ENCODE measurements at regions not wholly inside any gene's neighbourhood (a gene's known extent, or its start where the extent isn't known, plus 50 kb on each side); places are given as distances from the start of the nearest gene placed in this dataset.
"Not testable (repeated sequence)": the region's sequence is repeated elsewhere in the genome, so short reads cannot be mapped to it uniquely, and the experiment has no call there.

- DNase-seq, result no peak
Observed at GRCh38 chr20:29296256-29297230, 1960.9 kb upstream of the DEFB115 start.

DNA sequence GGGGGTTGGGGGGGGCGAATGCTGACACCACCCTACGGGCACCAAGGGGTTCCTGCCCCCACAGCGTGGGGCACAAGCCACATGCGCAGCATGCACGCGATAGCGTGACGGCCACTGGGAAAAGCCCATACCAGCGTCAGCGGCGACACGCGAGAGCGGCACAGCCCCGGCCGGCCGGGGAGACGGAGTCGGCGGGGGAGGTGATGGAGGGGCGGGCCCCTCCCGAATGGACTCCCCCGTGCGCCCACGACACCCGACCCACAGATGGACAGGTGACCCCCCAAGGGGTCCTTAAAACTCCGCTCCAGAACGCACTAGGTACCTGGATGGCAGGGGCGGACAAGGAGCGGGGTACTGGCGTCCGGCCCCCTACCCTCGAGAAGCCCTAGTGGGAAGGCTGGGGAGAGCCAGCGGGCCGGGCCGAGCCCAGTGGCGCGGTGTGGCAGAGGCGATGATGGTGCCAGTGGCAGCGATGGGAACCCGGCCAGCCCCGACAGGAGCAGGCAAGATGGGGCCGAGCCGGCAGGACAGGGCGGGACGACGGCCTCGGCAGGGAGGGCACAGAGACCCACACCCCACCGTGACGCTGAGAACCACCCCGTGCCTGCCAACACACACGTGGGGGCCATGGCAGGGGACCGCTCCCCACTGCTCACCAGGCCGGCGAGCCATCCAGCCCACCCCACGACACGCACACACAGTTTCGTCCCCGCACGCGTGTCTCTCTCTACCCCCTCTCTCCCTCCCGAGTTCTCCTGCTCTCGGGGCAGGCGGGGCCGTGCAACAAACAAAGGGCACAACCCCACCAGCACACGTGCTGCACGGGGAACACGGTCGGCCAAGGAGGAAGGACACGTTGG, 1959.8 kb upstream of the DEFB115 start:
- no peak for DNase-seq

DNA sequence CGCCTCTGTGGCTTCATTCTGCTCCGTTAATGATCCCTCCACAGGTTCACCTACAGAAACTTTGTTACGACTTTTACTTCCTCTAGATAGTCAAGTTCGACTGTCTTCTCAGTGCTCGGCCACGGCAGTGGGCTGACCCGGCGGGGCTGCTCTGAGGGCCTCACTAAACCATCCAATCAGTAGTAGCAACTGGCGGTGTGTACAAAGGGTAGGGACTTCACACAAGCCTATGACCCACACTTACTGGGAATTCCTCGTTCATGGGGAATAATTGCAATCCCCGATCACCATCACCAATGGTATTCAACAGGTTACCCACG, 1959.2 kb upstream of the DEFB115 start:
- DNase-seq, result no peak

DNA sequence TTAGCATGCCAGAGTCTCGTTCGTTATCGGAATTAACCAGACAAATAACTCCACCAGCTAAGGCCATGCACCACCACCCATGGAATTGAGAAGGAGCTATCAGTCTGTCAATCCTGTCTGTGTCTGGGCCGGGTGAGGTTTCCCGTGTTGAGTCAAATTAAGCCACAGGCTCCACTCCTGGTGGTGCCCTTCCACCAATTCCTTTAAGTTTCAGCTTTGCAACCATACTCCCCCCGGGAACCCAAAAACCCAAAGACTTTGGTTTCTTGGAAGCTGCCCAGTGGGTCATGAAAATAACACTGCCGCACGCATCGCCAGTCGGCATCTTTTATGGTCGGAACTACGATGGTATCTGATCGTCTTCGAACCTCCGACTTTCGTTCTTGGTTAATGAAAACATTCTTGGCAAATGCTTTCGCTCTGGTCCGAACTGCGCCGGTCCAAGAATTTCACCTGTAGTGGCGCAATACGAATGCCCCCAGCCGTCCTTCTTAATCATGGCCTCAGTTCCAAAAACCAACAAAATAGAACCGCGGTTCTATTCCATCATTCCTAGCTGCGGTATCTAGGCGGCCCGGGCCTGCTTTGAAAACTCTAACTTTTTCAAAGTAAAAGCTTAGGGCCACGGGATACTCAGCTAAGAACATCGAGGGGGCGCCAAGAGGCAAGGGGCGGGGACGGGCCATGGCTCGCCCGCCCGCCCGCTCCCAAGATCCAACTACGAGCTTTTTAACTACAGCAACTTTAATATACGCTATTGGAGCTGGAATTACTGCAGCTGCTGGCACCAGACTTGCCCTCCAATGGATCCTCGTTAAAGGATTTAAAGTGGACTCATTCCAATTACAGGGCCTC, 1958.5 kb upstream of the DEFB115 start:
- no peak for DNase-seq

- no peak for DNase-seq
Observed at GRCh38 chr20:29299811-29300578, 1957.5 kb upstream of the DEFB115 start.

DNA sequence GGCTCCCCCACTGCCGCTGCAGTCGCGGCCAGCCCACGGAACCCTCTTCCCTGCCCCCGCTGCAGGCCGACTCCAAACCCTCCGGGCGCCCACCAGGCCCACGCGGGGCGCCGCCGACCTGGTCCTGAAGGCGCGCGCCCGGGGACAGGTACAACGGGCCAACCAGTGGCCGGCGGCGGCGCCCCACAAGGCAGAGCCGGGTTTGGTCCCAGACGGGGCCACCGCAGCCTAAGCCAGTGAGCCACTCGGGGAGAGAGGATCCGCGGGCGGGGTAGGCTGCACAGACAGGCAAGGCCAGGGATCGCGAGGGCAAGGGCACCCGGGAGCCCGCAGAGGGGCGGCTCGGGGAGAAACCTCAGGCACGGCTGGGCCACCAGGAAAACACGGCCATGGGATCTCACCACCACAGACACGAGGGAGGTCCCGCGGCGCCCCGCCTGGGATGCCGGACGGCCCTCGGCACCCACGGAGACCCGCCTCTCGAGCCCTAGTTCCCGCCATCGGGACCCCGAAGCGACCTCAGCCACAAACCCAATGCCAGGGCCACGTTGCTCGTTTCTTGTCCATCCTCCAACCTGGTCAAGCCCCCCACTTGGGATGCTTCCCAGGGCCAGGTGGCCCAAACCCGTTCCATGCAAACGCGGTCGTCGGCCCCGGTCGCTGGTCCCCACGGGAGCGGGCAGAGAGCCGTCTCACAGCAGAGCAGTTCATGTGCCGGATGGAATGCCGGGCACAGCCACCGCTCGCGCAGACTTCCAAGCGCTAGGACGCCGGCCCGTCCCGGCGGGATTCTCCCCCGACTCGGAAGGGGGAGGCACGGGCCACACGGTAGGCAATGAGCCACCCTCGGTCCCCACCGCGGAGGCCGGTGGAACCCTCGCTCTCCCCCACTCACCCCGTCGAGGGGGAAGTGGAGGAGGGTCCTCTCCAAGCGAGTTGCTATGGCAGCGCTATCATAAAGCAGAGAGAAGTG, 1956.6 kb upstream of the DEFB115 start:
- DNase-seq, result no peak

- no peak for DNase-seq
Observed at GRCh38 chr20:29301624-29302259, 1955.7 kb upstream of the DEFB115 start.

- DNase-seq, result no peak
Observed at GRCh38 chr20:29302979-29303644, 1954.4 kb upstream of the DEFB115 start.

DNA sequence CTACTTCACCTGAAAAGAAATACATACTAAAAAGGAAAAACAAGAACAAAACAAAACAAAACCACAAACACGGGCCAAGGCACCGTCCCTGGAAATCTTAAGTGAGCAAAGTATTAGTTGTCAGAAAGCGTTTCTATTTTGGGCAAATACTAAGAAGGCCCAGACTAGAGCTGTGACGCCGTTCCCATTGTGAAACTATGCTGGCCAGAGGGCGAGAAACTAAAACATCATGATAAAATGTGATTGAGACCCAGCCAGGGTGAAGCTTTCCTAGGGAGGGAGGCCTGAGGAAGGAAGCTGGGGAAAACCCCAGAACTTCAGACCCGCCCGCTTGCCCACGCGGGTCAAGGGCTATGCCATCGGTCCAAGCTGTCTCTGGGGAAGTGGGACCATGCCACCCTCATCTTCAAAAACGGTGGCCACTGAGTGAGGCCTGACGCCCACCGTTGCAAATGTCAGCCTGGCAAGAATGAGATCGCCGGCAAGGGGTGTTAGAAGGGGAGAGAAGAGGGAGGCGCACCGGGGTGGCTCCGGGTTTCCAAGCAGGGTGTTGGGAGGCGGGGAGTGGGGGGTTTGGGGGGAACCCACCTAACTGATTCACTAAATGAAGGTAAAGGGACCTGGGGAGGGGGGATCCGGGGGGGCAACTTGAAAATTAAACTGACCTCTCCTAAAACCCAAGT, 1950.9 kb upstream of the DEFB115 start:
- DNase-seq, result no peak

GRCh38 chr20:29307484-29307883, 1950.0 kb upstream of the DEFB115 start:
- DNase-seq, result not testable (repeated sequence)

- not testable (repeated sequence) for DNase-seq
Observed at GRCh38 chr20:29308956-29309355, 1948.5 kb upstream of the DEFB115 start.

- DNase-seq, result not testable (repeated sequence)
Observed at GRCh38 chr20:29309481-29309880, 1948.0 kb upstream of the DEFB115 start.

- not testable (repeated sequence) for DNase-seq
Observed at GRCh38 chr20:29311046-29311445, 1946.4 kb upstream of the DEFB115 start.

DNA sequence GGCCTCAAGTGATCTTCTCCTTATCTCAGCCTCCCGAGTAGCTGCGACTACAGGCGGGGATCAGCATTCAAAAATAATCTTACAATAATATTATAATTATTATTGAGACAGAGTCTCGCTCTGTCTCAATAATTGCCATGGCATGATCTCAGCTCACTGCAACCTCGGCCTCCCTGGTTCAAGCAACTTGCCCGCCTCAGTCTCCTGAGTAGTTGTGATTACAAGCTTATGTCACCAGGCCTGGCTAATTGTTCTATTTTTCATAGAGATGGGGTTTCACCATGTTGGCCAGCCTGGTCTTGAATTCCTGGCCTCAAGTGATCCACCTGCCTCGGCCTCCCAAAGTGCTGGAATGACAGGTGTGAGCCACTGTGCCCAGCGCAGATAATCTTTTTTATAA, 1944.8 kb upstream of the DEFB115 start:
- DNase-seq, result not testable (repeated sequence)

DNA sequence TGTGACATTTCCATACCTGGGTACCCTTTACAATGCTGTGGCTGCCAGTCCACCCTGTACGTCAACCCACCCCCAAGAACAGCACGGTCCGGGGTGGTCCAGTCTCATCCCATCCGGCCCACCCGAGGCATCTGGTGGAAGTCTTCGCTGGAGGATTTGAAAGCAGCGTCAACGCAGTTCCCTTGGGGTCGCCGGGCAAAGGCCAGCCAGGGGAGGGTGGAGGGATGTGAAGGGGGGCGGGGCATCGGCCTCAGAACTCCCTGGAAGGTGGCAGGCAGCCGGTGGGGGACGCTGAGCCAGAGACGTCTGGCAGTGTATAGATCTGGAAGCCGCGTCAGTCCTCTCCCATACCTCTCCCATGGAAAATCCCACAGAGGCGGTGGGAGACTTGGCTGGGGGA, 1944.0 kb upstream of the DEFB115 start:
- DNase-seq, result no peak

- DNase-seq, result no peak
Observed at GRCh38 chr20:29314294-29314693, 1943.2 kb upstream of the DEFB115 start.

- no peak for DNase-seq
Observed at GRCh38 chr20:29318871-29319461, 1938.5 kb upstream of the DEFB115 start.

DNA sequence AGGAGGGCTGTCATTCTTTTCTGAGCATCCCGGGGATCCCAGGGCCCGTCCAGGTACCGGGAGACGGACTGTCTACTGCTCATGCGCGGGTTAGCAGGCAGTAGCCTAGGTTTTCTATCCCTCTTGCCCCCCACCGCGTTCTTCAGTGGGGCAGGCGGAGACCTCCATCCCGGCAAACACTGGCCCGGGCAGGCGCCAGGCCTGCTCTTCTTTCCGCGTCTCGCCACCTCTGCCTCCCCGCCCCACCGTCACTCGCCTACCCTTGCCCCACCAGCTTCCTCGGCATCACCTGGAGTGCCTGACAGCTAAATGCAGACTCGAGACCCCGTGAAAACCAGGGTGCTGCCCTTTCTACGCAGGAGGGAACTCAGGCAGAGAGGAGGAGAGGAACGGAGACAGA, 1937.7 kb upstream of the DEFB115 start:
- no peak for DNase-seq
